HG02973 (cell line): ENCODE measurements at regions not wholly inside any gene's neighbourhood (a gene's known extent, or its start where the extent isn't known, plus 50 kb on each side); places are given as distances from the start of the nearest gene placed in this dataset.

Experiments used
- ATAC-seq: cut with Tn5 transposase; IDR thresholded peaks from one replicate; pipeline ENCODE4 v1.9.1; 2021; ENCODE audit warnings: moderate library complexity; ENCODE audit not compliant: unreplicated experiment

DNA sequence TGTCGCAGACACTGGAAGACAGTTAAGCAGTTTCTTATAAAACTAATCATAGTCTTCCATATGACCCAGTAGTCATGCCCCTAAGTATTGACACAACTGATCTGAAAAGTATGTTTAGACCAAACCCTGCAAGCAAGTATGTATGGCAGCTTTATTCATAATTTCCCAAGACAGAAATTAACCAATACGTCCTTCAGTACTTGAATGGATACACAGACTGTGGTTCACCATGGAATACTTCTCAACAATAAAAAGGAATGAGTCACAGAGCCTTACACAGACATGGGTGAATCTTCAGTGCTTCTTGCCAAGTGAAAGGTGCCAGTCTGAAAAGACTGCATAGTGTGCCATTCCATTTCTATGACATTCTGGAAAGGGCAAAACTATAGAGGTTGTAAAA lies 50.2 kb upstream of the AKR1E2 start:
- no peak for ATAC-seq

DNA sequence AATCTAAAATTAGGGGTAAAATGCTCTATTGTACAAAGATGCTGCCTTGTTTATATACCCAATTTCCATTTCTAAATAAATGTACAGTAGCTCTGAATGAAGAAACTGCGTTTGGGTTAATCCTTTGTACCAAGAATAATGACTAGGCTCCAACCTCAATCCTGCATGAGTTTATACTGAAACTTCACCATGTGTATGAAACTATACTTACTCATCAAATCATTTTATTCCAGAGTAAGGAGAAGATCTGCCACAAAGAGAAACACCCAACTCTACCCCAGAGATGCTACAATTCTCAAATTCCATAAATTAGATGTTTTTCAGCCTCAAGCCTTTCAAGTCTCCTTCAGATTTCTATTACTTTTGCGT lies 53.8 kb upstream of the AKR1E2 start:
- no peak for ATAC-seq

DNA sequence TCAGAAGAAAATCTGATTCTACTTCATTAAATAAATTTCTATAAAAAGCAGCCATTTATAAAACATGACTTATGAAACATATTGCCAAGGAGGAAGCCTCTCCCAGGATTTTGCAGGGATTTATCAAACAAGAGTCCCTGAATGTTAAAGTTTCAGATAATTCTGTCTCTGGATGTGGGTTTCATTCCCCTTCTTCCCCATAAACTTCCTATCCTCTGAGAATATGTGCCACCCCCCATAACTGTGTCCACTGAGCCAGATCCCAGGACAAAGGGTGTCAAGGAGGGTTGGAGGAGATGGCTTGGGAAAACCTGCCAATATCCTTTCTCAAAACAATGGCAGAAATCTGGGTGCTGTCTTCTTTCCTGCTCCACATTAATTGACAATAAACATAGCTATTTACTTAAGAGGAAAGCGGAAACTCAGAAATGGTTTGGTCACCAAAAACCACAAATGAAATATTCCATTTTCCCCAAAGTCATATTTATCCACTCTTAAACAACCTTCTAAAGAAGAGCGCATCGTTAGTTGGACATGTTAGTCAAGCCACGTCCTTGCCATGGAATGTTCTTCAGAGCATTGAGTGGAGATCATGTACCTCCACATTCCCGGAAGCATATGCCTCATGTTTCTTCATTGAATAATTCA lies 54.3 kb upstream of the AKR1E2 start:
- no peak for ATAC-seq

DNA sequence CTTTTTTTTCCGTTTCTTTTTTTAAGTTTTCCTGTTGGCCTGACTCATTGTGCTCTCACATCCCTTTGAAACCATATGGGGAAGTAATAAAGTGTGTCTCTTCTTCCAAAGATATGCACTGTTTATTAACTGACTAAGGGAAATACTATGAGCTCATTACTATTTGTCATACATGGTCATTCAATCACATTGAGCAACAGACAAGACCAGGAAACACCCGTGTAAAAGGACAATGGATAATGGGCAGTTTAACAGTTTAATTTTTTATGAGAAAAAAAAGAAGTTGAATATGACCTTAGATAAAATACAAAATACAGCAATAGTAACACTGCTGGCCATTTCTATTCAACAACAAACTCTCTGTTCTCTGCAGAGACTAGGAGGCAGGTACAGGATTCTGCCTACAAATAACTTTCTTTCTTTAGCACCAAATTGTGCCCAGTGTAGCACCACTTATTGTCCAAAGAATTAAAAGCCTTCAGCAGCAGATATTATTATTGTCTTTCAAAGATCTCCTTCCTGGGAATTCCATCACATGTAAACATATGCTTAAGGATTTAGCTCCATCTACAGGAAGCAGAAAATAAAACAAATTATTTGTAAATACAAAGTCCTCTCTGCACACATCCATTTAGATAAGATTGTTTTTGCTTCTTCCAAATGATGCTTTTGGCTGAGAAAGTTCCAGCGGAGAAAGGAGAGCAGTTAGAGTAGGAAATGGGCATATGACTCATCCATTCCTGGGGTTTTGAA lies 55.0 kb upstream of the AKR1E2 start:
- ATAC-seq = no peak

DNA sequence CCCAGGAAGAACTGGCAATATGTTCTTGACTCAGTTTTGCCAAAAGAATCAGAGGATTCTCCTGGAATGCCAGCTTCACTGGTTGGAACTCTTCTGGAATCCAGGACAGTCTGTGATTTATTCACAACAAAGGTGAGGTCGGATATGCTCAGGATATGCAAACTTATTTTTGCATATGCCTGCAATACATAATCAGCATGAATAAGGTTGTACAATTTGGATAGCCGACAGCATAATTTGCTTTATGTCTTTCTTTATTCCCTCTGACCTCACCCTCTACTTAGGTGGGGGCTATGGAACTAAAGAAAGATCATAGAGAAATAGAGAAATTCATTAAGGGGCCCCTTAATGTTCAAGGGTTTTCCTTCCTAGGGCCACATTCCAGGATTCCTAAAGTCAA lies 57.6 kb upstream of the AKR1E2 start:
- ATAC-seq = no peak

DNA sequence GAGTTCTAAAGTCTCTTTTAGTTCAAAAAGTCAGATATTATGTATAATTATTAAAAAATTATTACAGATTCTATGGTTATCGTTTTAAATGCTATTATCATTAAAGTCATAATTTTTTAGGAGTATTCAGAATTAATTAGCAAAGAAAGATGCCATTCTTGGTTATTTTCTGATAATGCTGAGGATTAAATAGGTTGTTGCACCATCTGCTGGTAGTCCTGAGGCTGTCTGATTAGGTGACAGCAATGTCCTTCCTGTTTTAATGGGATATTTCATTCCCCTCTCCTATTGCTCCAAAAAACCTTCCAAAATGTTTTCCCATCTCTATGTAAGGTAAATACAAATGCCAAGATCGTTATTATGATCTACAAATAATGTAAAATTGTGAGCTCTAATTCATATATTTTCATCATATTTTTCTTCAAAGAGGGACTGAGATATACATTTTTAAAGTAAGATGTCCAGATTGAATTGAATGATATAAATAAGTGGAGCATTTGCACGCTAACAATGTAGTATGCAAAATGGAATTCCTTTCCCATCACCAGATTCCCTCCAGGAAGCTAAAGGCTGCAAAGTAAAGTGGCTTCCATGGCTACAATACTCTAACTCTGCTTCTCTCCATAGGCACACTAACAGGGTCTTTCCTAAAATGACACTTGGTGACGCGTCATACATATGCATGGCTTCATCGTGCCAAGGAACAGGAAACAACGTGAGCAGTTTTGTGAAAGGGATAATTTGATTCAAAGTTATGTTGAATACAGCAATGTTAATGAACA lies 58.8 kb upstream of the AKR1E2 start:
- ATAC-seq = no peak

DNA sequence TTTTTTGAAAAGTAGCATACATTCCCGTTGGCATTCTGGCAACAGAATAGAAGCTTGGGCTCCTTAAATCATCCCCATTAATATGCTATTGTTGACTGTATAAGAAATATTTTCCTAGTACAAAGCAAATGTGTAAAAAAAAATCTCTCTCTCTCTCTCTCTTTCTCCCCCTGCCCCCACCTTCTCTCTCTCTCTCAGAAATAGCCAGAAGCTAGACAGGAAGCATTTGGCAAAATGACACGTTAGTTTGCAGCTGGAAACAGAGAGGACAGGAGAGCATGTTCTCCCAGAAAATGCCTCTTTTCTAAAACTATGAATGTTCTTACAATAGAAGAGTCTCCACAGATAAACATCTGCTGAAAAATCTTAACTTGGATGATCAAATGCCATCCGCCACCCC lies 59.6 kb upstream of the AKR1E2 start:
- no peak for ATAC-seq

DNA sequence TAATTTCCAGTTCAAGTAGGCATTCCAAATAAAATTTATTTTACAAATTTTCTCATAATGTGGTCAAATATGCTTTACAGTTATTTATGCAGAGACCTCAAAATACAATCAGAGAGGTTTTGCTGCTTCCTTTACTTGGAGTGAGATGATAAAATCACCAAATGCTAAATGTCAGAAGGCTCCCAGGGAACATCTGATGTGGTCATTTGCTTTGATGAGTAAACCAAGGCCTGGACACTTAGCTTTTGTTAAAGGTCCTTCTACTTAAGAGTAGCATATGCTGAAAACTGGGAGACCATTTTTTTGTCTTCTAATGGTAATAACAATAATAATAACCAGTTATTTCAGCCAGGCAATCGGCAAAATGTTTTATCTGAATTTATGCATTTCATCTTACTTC lies 60.6 kb upstream of the AKR1E2 start:
- ATAC-seq = no peak

DNA sequence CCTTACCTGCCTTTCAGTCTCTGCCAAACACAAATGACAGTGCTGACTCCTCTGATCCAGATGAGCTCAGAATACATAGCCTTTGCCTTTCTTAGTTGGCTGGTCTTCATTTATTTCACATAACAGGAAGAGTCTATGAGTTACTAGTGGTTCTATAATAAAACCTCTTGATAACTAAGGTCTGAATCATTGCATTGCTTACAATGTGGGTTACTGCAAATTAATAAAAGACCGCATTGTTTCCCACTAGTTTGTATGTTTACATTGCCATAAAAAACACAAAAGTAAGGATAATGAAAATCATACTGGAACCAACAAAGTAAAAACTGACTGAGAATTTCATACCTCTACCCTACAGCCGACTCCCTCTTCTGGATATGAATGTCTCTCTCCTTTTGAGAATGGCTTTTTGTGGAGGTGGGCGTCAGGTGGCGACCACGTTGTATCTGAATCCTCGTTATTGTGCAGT lies 62.0 kb upstream of the AKR1E2 start:
- no peak for ATAC-seq

DNA sequence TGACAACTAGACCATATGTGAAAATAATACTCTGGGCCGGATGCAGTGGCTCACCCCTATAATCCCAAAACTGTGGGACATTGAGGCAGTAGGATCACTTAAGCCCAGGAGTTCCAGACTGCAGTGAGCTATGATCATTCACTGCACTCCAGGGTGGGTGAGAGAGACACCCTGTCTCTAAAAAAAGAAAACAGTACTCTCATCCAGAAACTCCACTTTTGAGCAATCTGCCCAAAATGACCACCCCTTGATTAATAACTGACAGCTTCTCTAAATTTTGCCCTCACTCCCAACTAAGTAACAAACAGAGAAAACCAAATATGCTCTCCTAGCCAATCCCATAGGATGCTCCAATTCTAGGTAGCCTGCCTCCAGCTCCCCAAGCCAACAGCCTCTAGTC lies 62.5 kb upstream of the AKR1E2 start:
- no peak for ATAC-seq

DNA sequence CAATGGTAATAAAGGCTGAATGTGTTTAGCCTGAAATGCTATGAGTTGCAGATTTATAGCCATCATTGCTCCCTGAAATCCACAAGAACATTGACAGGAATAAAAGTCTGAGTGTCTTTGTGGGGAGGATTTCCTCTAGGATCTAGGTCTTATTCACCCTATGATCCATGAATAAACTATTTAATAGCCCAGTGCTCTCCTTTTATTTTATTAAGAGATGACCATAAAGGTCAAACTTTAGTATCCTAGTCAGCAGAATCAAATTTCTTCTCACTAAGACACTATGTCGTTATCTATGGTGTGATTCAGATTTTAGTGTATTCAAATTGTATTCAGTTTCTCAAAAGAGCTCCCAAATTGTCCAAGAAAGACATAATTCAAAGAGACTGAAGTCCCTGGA lies 67.8 kb upstream of the AKR1E2 start:
- no peak for ATAC-seq

DNA sequence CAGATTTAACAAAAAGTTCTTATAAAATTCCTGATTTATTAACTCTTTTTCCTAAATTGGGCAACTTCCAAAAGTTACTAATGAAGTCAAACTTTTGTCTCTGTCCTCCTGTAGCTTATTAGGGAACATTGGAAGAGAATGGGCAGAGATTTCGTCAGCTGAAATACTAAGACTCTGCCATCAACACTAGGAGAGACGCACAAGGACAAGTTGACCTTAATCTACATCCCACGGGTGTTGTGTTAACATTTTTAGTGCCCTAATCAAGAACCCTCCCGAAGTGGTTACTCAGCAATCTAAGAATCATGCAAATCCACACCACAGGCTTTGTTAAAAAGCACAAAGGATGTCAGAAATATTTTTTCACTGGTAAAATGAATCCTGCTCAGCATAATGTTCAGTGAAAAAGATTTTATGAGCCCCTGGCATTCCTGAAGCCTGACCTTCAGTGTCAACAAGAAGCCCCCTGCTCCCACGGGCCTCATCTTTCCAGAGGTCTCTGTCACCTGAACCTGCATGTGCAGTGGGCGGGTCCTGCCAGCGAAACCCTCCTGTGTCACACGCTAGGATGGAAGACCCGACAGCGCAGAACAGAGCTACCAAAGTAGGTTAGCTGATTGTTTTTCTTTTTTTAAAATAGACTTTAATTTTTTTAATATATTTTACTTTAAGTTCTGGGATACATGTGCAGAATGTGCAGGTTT lies 70.6 kb upstream of the AKR1E2 start:
- no peak for ATAC-seq

DNA sequence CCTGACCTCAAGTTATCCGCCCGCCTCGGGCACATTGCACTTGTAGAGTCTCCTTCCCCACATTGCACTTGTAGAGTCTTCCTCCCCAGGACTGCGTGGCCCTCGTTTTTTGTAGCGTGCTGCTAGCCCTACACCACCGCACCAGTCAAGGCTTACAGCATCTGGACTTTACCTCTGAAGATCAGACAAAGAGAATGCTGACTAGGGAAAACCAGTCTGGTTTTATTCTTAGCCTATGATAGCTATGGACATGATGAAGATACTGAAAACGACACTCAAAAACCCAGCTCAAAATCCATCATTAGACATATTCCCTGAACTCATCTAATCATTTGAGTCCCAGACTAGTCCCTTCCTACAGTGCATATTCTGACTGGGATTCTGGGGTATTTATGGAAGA lies 71.9 kb upstream of the AKR1E2 start:
- no peak for ATAC-seq

DNA sequence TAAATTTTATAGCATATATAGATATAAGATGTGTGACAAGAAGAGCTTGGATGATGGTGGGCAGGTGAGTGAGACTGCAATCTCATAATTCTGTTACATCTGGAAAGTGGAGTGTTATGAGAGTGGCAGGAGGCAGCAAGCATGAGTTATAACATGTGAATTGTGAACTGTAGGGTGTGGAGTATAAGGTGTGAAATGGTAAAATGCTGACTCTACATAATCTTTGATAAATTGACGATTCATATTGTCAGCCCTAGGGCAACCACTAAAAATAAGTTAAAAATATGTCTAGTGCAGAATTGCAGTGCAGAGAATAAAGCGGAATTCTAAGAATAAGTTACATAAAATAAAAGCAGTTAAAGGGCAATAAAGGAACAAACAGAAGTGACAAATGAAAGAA lies 74.8 kb upstream of the AKR1E2 start:
- ATAC-seq = no peak

DNA sequence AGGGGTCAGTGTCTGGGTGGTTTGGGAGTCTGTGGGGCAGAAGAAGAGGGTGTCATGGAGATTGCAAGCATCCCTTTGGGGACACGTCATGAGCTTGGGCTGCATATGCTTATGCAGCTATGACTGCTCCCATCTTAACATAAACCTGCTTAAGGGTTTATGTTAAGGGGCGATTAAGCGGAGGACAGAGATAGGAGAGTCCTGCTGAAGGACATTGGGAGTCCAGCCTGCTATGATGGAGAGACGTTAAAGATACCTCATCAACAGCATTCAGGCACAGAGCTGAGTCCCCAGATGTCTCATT lies 76.8 kb upstream of the AKR1E2 start:
- ATAC-seq = no peak

DNA sequence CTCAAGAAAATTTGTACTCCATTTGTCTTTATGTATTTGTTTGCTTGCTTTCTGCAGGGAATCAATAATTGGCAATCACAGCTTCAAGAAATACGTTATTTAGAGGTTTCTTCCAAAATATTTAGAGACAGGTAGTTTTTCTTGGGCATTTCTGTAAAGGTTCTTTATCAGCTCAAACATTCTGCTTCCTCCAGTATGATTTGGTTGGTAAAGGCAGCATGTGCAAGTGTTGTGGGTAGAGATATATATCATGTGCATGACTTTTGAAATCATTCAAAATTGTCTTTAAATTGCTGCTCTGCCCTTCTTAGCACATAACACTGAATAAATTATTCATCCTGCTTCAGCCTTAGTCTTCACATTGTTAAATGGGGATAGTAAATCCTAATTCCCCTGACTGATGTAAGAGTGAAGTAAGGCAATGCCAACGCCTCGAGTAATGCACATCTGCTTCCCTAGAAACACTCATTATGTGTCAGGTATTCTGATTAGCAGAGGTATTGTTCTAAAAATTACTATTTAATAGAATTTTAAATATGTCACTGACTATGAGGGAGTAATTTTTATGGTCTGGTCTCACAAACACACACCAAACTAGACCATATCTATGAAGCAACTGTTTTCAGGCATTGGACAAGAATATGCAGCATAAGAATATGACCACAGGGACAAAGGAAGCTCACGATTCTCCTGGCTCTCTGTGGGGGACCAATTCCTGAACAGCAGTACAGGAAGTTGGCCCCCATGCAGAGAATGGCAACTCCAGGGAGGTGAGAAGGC lies 77.3 kb upstream of the AKR1E2 start:
- no peak for ATAC-seq

DNA sequence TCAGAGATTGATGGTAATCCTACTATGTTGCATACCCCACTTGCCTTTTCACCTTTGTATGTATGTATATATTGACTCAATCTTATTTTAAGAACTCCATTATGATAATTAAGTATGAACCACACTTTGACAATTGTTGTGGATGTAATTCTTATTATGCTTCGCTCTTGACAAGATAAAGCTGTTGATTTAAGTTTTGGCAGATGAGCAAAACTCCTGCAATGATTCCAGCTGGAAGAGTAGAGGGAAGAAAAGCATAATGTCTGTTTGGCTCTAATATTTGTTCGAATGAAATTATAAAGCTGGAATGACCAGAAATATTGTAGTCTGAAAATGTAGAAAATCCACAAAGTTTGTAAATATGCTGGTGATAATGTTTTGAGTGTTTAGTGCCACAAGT lies 83.8 kb upstream of the AKR1E2 start:
- ATAC-seq = no peak

DNA sequence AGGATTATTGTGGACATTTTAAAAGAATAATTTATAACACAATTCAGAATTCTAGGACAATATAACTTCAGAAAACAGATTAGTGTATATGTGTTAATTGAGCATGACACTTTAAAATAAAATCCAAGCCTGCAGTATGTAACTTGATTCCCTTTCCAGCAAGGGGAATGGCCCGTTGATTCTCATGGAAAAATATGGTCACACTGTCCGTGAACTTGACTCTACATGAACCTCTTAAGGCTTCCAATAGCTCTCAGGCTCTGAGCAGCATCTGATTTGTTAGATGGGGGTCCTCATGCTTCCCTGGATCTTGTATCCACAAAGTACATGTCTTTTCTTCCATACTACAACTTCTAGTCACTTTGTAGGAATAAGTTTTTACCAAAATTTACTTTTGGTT lies 85.5 kb upstream of the AKR1E2 start:
- no peak for ATAC-seq

DNA sequence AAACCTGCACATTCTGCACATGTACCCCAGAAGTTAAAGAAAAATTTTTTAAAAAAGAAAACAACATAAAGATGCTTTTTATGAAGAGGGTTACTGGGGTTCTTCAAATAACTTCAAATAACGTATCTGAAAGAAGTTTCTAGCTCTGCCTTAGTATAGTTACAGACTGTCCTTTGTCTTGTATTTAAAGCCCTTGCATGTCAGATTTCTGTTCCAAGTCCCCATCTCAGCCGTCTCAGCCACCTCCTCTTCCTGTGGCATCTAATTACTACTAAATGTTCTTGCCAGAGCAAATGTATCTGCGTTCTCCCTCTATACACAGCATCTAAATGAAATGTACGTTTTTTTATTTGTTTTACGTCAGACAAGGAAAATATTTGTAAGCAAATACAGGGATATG lies 89.4 kb upstream of the AKR1E2 start:
- ATAC-seq = no peak

DNA sequence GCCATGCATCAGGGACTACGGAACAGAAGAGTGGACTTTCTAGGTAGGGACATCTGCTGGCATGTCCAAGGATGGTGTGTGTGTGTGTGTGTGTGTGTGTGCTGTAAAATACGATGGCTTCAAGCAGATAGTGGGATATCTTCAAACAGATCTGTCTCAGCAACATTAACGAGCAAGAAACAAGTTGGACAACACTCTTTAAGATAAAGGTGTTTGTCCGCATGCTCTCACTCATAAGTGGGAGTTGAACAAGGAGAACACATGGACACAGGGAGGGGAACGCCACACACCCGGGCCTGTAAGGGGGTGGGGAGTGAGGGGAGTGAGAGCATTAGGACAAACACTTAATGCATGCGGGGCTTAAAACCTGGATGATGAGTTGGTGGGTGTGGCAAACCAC lies 89.8 kb upstream of the AKR1E2 start:
- ATAC-seq = no peak

DNA sequence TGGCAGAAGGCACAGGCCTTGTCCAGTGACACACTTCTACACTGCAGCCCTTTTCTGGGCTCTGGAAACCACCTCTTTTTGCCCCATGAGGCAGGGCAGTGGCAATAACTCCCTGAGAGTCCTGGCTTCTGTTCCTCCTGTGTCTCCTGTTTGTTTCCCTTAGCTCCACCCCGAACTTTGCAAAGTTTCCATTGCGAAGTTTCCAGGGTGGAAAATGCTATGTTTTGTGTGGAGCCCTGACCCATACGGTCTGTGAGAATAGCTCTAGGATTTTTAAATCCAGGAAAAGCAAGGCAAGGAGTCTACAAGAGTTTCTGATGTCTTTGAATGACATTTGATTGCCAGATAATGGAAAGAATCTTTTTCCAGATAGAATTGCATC lies 92.2 kb upstream of the AKR1E2 start:
- no peak for ATAC-seq
